Body of pancreas (tissue), 4 donors: ENCODE measurements at regions not wholly inside any gene's neighbourhood (a gene's known extent, or its start where the extent isn't known, plus 50 kb on each side); places are given as distances from the start of the nearest gene placed in this dataset.
"Not testable (repeated sequence)": the region's sequence is repeated elsewhere in the genome, so short reads cannot be mapped to it uniquely, and the experiment has no call there.

Experiments used
- CTCF ChIP-seq, 7 experiments: fragments of 450-650 bp in 4 of 7; fragments of 200-600 bp in 3 of 7; sonication (generic) in 3 of 7; IDR thresholded peaks; one replicate each; pipeline ENCODE4 v1.5.1; 2016 to 2019; ENCODE audit warnings: antibody characterized with exemption in 7 of 7
- POLR2A ChIP-seq, 3 donors: fragments of 450-650 bp; IDR thresholded peaks; one replicate each; pipeline ENCODE4 v1.6.1; 2016; ENCODE audit warnings: antibody characterized with exemption in 3 of 3, mild to moderate bottlenecking in 2 of 3

GRCh38 chr10:22821921-22822320 is 105.9 kb upstream of the ARMC3 start:
- TF ChIP-seq CTCF, POLR2A (IDR thresholded peaks at IDR 0.05): not testable (repeated sequence)
